SK-N-SH (cell line): ENCODE measurements at regions not wholly inside any gene's neighbourhood (a gene's known extent, or its start where the extent isn't known, plus 50 kb on each side); places are given as distances from the start of the nearest gene placed in this dataset.

Source experiments
- CTCF ChIA-PET: fragments of 300-600, 350-600 bp; formaldehyde crosslinking; extraction: SDS; loops from one replicate; lab custom pipeline; 2021; lab: Yijun Ruan, JAX
- POLR2A ChIA-PET: fragments of 350-600 bp; sonication (Branson Sonifier 250); formaldehyde crosslinking; extraction: SDS; loops from one replicate; lab custom pipeline; 2020; ENCODE audit warnings: antibody characterized with exemption, inconsistent platforms; lab: Yijun Ruan, JAX
- DNase-seq: peaks from one replicate; pipeline ENCODE4 v3.0.0; 2012
- H2AFZ ChIP-seq: fragments of 200-600 bp; sonication (generic); 2 replicates; pipeline ENCODE4 v1.8.1; 2016; ENCODE audit warnings: antibody characterized with exemption, mild to moderate bottlenecking, low read depth
- H3F3A ChIP-seq: fragments of 200-600 bp; sonication (generic); replicated peaks from 2 replicates; pipeline ENCODE3; 2016; ENCODE audit warnings: antibody characterized with exemption, mild to moderate bottlenecking; ENCODE audit not compliant: insufficient read depth
- H3K27ac ChIP-seq, 2 experiments: fragments of 200-500 bp in 1 of 2; fragments of 200-600 bp in 1 of 2; sonication (Bioruptor generic) in 1 of 2; sonication (generic), shearing (Covaris generic) in 1 of 2; 2 replicates each; pipeline versions ENCODE4 v1.5.1 to v1.6.1; 2014 to 2016; ENCODE audit warnings: low read depth in 2 of 2, inconsistent platforms in 1 of 2, low read length in 1 of 2, mild to moderate bottlenecking in 1 of 2, mixed read lengths in 1 of 2
- H3K27me3 ChIP-seq: fragments of 200-600 bp; sonication (generic), shearing (Covaris generic); 2 replicates; pipeline ENCODE4 v1.6.1; 2016; ENCODE audit warnings: mixed run types; ENCODE audit not compliant: insufficient read depth
- H3K36me3 ChIP-seq, 2 experiments: fragments of 200-500 bp in 1 of 2; fragments of 200-600 bp in 1 of 2; sonication (Bioruptor generic) in 1 of 2; sonication (generic) in 1 of 2; replicated peaks in 1 of 2; 2 replicates each; pipeline versions ENCODE3 to v1.5.1; 2014 to 2016; ENCODE audit warnings: low read length in 1 of 2, mild to moderate bottlenecking in 1 of 2; ENCODE audit not compliant: insufficient read depth in 2 of 2, control insufficient read depth in 1 of 2
- H3K4me1 ChIP-seq, 2 experiments: fragments of 200-500 bp in 1 of 2; fragments of 200-600 bp in 1 of 2; sonication (Bioruptor generic) in 1 of 2; sonication (generic), shearing (Covaris generic) in 1 of 2; 2 replicates each; pipeline versions ENCODE4 v1.5.1 to v1.6.1; 2014 to 2016; ENCODE audit warnings: low read depth in 1 of 2, low read length in 1 of 2, mixed run types in 1 of 2; ENCODE audit not compliant: insufficient read depth in 2 of 2, control insufficient read depth in 1 of 2
- H3K4me2 ChIP-seq: fragments of 200-600 bp; sonication (generic), shearing (Covaris generic); 2 replicates; pipeline ENCODE4 v1.6.1; 2017; ENCODE audit warnings: mixed run types
- H3K4me3 ChIP-seq, 2 experiments: fragments of 200-500 bp in 1 of 2; fragments of 200-600 bp in 1 of 2; sonication (Bioruptor generic) in 1 of 2; sonication (generic), shearing (Covaris generic) in 1 of 2; 2 replicates each; pipeline versions ENCODE4 v1.5.1 to v1.8.1; 2014 to 2016; ENCODE audit warnings: low read depth in 2 of 2, inconsistent platforms in 1 of 2, low read length in 1 of 2, mild to moderate bottlenecking in 1 of 2, mixed read lengths in 1 of 2, moderate library complexity in 1 of 2
- H3K79me2 ChIP-seq: fragments of 200-600 bp; sonication (generic); 2 replicates; pipeline ENCODE4 v1.8.1; 2017; ENCODE audit warnings: mild to moderate bottlenecking; ENCODE audit not compliant: insufficient read depth
- H3K9ac ChIP-seq: fragments of 200-600 bp; sonication (generic); 2 replicates; pipeline ENCODE4 v1.6.1; 2017; ENCODE audit warnings: mixed run types
- H3K9me2 ChIP-seq: fragments of 200-600 bp; sonication (generic); 2 replicates; pipeline ENCODE4 v1.6.1; 2017; ENCODE audit warnings: mixed run types
- H3K9me3 ChIP-seq: fragments of 200-600 bp; sonication (generic); 2 replicates; pipeline ENCODE4 v1.6.1; 2017; ENCODE audit warnings: mixed run types, mild to moderate bottlenecking, moderate library complexity
- H4K20me1 ChIP-seq: fragments of 200-600 bp; sonication (generic); 2 replicates; pipeline ENCODE4 v1.6.1; 2017; ENCODE audit warnings: mild to moderate bottlenecking, mixed run types; ENCODE audit not compliant: insufficient read depth
- CHD2 ChIP-seq: fragments of 150-350 bp; IDR thresholded peaks from 2 replicates; pipeline ENCODE4 v1.6.1; 2018; ENCODE audit warnings: low read length; ENCODE audit not compliant: partially characterized antibody
- EP300 ChIP-seq, 2 experiments: IDR thresholded peaks; 2 replicates each; pipeline versions ENCODE4 v1.4.0 to v1.6.1; 2012; ENCODE audit warnings: borderline replicate concordance in 1 of 2, low read depth in 1 of 2, low read length in 1 of 2
- EZH2phosphoT487 ChIP-seq: fragments of 200-600 bp; sonication (generic); IDR thresholded peaks from 2 replicates; pipeline ENCODE4 v1.6.1; 2017; ENCODE audit warnings: low read depth, mixed run types, mild to moderate bottlenecking, antibody characterized with exemption, moderate library complexity, borderline replicate concordance
- FOSL2 ChIP-seq: IDR thresholded peaks from 2 replicates; pipeline ENCODE4 v1.4.0; 2012; ENCODE audit warnings: low read depth, mild to moderate bottlenecking, moderate library complexity, borderline replicate concordance
- FOXM1 ChIP-seq: IDR thresholded peaks from 2 replicates; pipeline ENCODE4 v1.4.0; 2012; ENCODE audit warnings: low read depth, mild to moderate bottlenecking
- GATA2 ChIP-seq: sonication (generic); formaldehyde crosslinking; IDR thresholded peaks from 2 replicates; pipeline ENCODE4 v1.5.0; 2020; ENCODE audit warnings: mild to moderate bottlenecking, missing genetic modification reagents
- JUND ChIP-seq: IDR thresholded peaks from 2 replicates; pipeline ENCODE4 v1.4.0; 2012
- MEF2A ChIP-seq: IDR thresholded peaks from 2 replicates; pipeline ENCODE4 v1.4.0; 2012; ENCODE audit warnings: low read depth, borderline replicate concordance
- MXI1 ChIP-seq: IDR thresholded peaks from 2 replicates; pipeline ENCODE4 v1.6.1; 2012; ENCODE audit warnings: mild to moderate bottlenecking, low read depth, low read length, improper control_type of control experiment
- NFIC ChIP-seq: IDR thresholded peaks from 2 replicates; pipeline ENCODE4 v1.4.0; 2012; ENCODE audit warnings: borderline replicate concordance
- NRF1 ChIP-seq: IDR thresholded peaks from 2 replicates; pipeline ENCODE4 v1.6.1; 2012; ENCODE audit warnings: low read depth, mild to moderate bottlenecking, low read length
- POLR2AphosphoS5 ChIP-seq: IDR thresholded peaks from 2 replicates; pipeline ENCODE4 v1.6.1; 2012; ENCODE audit warnings: low read depth, low read length
- RAD21 ChIP-seq: IDR thresholded peaks from 2 replicates; pipeline ENCODE4 v1.6.1; 2012; ENCODE audit warnings: mild to moderate bottlenecking, low read length
- RXRA ChIP-seq: IDR thresholded peaks from 2 replicates; pipeline ENCODE4 v1.4.0; 2012; ENCODE audit warnings: low read depth, mild to moderate bottlenecking, borderline replicate concordance
- SIN3A ChIP-seq: IDR thresholded peaks from 2 replicates; pipeline ENCODE4 v1.6.1; 2012; ENCODE audit warnings: low read depth, mild to moderate bottlenecking, low read length, moderate library complexity, borderline replicate concordance
- SMC3 ChIP-seq: IDR thresholded peaks from 2 replicates; pipeline ENCODE4 v1.6.1; 2012; ENCODE audit warnings: low read depth, low read length, improper control_type of control experiment
- TAF1 ChIP-seq: IDR thresholded peaks from 2 replicates; pipeline ENCODE4 v1.6.1; 2012; ENCODE audit warnings: low read depth, mild to moderate bottlenecking, low read length, moderate library complexity, borderline replicate concordance
- YY1 ChIP-seq: IDR thresholded peaks from 2 replicates; pipeline ENCODE4 v1.4.0; 2012; ENCODE audit warnings: low read depth, mild to moderate bottlenecking
- WGBS: methylation state at CpG from one replicate; pipeline ENCODE4 v1.1.6; 2017; ENCODE audit warnings: low lambda C conversion rate; 5-methylcytosine and 5-hydroxymethylcytosine counted together
- TF ChIP-seq, protein P1 (sequence below): fragments of 200-600 bp; sonication (generic); IDR thresholded peaks from 2 replicates; pipeline ENCODE4 v1.6.1; 2017; ENCODE audit warnings: antibody characterized with exemption, mild to moderate bottlenecking, moderate library complexity
- TF ChIP-seq, protein P2 (sequence below): fragments of 150-350 bp; IDR thresholded peaks from 2 replicates; pipeline ENCODE4 v1.6.1; 2016; ENCODE audit warnings: mild to moderate bottlenecking, low read depth, low read length
- TF ChIP-seq, protein P3 (sequence below): IDR thresholded peaks from 2 replicates; pipeline ENCODE4 v1.4.0; 2012; ENCODE audit warnings: low read depth

DNA sequence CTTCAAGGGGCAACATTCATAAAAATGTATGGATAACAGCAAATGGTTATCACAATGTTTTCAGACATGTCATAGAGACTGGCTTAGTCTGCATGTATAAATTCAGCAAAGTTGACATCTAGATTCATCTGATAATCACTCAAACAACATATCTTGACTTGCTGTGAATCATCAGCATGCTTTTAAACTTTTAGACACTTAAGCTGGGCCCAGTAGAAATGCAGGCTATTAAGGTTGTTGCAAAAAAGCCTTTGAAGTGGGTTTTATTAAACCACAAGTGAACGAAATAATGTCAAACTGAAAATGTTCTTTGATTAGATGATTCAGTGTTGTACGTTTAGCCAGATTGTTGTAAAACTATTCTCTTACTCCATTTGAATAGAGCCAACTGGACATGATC is 759.6 kb downstream of the NXPH1 start (continued):
- TF ChIP-seq, protein P1, sequence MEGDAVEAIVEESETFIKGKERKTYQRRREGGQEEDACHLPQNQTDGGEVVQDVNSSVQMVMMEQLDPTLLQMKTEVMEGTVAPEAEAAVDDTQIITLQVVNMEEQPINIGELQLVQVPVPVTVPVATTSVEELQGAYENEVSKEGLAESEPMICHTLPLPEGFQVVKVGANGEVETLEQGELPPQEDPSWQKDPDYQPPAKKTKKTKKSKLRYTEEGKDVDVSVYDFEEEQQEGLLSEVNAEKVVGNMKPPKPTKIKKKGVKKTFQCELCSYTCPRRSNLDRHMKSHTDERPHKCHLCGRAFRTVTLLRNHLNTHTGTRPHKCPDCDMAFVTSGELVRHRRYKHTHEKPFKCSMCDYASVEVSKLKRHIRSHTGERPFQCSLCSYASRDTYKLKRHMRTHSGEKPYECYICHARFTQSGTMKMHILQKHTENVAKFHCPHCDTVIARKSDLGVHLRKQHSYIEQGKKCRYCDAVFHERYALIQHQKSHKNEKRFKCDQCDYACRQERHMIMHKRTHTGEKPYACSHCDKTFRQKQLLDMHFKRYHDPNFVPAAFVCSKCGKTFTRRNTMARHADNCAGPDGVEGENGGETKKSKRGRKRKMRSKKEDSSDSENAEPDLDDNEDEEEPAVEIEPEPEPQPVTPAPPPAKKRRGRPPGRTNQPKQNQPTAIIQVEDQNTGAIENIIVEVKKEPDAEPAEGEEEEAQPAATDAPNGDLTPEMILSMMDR = no peak
- no peak for TF ChIP-seq FOSL2

DNA sequence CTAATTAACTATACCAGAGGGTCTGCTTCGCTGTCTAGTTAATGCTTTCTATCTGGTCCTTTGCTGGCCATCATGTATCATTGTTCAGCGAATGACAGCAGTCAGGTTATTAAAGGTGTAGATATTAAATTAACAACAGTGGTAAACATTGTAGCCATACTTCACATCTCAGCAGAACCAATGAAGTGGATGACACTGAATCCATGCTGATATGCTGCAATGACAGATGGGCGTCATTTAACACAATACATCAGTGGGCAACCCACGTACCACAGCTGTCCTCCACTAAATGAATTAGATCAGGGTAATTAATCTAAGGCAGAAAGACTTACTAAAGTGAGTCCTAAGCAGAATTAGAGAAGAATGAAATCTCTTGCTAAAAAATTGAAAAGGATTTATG is 767.2 kb downstream of the NXPH1 start:
- Histone ChIP-seq H3K79me2 (no peaks in the 10 kb centered on the region), H3K36me3 (no peaks in the 10 kb centered on the region), H2AFZ (no peak overlapping the region), H3K9me3 (peaks cover 7% of the 10 kb centered on the region; the same call in 1 of the 2 replicates), H3K4me2 (no peak overlapping the region), H3F3A (no peaks in the 10 kb centered on the region), H3K27me3 (no peaks in the 10 kb centered on the region), H3K4me1 (peaks cover 0 to 4% of the 10 kb centered on the region in 2 experiments; a peak in 2 of 4 replicates), H4K20me1 (no peaks in the 10 kb centered on the region), H3K4me3 (no peak overlapping the region), H3K9me2 (no peaks in the 10 kb centered on the region), H3K9ac (no peak overlapping the region), H3K27ac (no peak overlapping the region)
- ChIA-PET CTCF (no interaction called here), POLR2A (no interaction called here)
- 44% methylated on average over 4 of the region's 4 CpGs for WGBS
- TF ChIP-seq MXI1 = no peak
- TF ChIP-seq GATA2 = no peak
- TF ChIP-seq NFIC = no peak
- TF ChIP-seq RXRA = no peak
- no peak for TF ChIP-seq EP300 (IDR thresholded peaks at IDR 0.05; ENCODE audit: borderline replicate concordance in 1 of 2, low read depth in 1 of 2, low read length in 1 of 2)
- TF ChIP-seq, protein P2, sequence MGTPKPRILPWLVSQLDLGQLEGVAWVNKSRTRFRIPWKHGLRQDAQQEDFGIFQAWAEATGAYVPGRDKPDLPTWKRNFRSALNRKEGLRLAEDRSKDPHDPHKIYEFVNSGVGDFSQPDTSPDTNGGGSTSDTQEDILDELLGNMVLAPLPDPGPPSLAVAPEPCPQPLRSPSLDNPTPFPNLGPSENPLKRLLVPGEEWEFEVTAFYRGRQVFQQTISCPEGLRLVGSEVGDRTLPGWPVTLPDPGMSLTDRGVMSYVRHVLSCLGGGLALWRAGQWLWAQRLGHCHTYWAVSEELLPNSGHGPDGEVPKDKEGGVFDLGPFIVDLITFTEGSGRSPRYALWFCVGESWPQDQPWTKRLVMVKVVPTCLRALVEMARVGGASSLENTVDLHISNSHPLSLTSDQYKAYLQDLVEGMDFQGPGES = no peak
- TF ChIP-seq MEF2A = no peak
- TF ChIP-seq CHD2 = no peak
- no peak for TF ChIP-seq EZH2phosphoT487
- no peak for TF ChIP-seq TAF1
- TF ChIP-seq YY1 = no peak
- TF ChIP-seq NRF1 = no peak
- no peak for TF ChIP-seq SMC3
- no peak for TF ChIP-seq SIN3A
- no peak for TF ChIP-seq RAD21
- no peak for TF ChIP-seq POLR2AphosphoS5
- TF ChIP-seq FOXM1 = no peak
- no peak for TF ChIP-seq JUND
- TF ChIP-seq, protein P3, sequence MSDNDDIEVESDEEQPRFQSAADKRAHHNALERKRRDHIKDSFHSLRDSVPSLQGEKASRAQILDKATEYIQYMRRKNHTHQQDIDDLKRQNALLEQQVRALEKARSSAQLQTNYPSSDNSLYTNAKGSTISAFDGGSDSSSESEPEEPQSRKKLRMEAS = no peak
- no peak for DNase-seq
